Uterus (tissue), 3 donors: ENCODE measurements at regions not wholly inside any gene's neighbourhood (a gene's known extent, or its start where the extent isn't known, plus 50 kb on each side); places are given as distances from the start of the nearest gene placed in this dataset.

Experiments used
- DNase-seq, 2 donors: peaks; one replicate each; pipeline ENCODE4 v3.0.0-alpha.2; 2019 to 2020
- H3K27ac ChIP-seq, 2 donors: fragments of 200-600 bp; sonication (generic); 1 replicate in 1 of 2; 2 replicates in 1 of 2; pipeline ENCODE4 v1.5.1; 2016 to 2018
- H3K27me3 ChIP-seq, 2 donors: fragments of 200-600 bp; sonication (generic); one replicate each; pipeline ENCODE4 v1.5.1; 2018 to 2019; ENCODE audit warnings: control low read depth in 1 of 2
- H3K36me3 ChIP-seq, 2 donors: fragments of 200-600 bp; sonication (generic); one replicate each; pipeline ENCODE4 v1.5.1; 2019; ENCODE audit warnings: control low read depth in 1 of 2
- H3K4me1 ChIP-seq, 2 donors: fragments of 200-600 bp; sonication (generic); one replicate each; pipeline ENCODE4 v1.5.1; 2018 to 2019; ENCODE audit warnings: control low read depth in 1 of 2
- H3K4me3 ChIP-seq, 2 donors: fragments of 200-600 bp; sonication (generic); 1 replicate in 1 of 2; 2 replicates in 1 of 2; pipeline ENCODE4 v1.5.1; 2018 to 2019; ENCODE audit warnings: mild to moderate bottlenecking in 1 of 2
- H3K9me3 ChIP-seq, 2 donors: fragments of 200-600 bp; sonication (generic); one replicate each; pipeline ENCODE4 v1.5.1; 2019; ENCODE audit warnings: control low read depth in 1 of 2
- POLR2A ChIP-seq, 2 donors: fragments of 450-650 bp; IDR thresholded peaks; one replicate each; pipeline ENCODE4 v1.6.1; 2016; ENCODE audit warnings: antibody characterized with exemption in 2 of 2, mild to moderate bottlenecking in 1 of 2, moderate library complexity in 1 of 2
- intact Hi-C: fragments of 100-400 bp; cut with DNase I; formaldehyde crosslinking; loops from one replicate; pipeline ENCODE4 v1.15.1; 2023; ENCODE audit warnings: low total_unique reads
- TF ChIP-seq, protein P1 (sequence below), 4 experiments: fragments of 200-600 bp in 2 of 4; fragments of 450-650 bp in 2 of 4; sonication (generic) in 2 of 4; IDR thresholded peaks; one replicate each; pipeline ENCODE4 v1.5.1; 2016 to 2019; ENCODE audit warnings: antibody characterized with exemption in 4 of 4, mild to moderate bottlenecking in 2 of 4, moderate library complexity in 1 of 4
- donor health status: DM: yes; HTN: yes; CAD: no.

- no peak overlapping the region for H3K4me3 ChIP-seq
- DNase-seq = no peak
- TF ChIP-seq, protein P1, sequence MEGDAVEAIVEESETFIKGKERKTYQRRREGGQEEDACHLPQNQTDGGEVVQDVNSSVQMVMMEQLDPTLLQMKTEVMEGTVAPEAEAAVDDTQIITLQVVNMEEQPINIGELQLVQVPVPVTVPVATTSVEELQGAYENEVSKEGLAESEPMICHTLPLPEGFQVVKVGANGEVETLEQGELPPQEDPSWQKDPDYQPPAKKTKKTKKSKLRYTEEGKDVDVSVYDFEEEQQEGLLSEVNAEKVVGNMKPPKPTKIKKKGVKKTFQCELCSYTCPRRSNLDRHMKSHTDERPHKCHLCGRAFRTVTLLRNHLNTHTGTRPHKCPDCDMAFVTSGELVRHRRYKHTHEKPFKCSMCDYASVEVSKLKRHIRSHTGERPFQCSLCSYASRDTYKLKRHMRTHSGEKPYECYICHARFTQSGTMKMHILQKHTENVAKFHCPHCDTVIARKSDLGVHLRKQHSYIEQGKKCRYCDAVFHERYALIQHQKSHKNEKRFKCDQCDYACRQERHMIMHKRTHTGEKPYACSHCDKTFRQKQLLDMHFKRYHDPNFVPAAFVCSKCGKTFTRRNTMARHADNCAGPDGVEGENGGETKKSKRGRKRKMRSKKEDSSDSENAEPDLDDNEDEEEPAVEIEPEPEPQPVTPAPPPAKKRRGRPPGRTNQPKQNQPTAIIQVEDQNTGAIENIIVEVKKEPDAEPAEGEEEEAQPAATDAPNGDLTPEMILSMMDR (IDR thresholded peaks at IDR 0.05) = no peak
- TF ChIP-seq POLR2A (IDR thresholded peaks at IDR 0.05) = no peak
- no peaks in the 10 kb centered on the region for H3K27me3 ChIP-seq
- intact Hi-C loops = no loop called here
- no peak overlapping the region for H3K27ac ChIP-seq
- no peaks in the 10 kb centered on the region for H3K36me3 ChIP-seq
- H3K4me1 ChIP-seq = no peaks in the 10 kb centered on the region
- no peaks in the 10 kb centered on the region for H3K9me3 ChIP-seq
Measured at GRCh38 chr21:20545454-20545853, 452.8 kb upstream of the NCAM2 start.

DNA sequence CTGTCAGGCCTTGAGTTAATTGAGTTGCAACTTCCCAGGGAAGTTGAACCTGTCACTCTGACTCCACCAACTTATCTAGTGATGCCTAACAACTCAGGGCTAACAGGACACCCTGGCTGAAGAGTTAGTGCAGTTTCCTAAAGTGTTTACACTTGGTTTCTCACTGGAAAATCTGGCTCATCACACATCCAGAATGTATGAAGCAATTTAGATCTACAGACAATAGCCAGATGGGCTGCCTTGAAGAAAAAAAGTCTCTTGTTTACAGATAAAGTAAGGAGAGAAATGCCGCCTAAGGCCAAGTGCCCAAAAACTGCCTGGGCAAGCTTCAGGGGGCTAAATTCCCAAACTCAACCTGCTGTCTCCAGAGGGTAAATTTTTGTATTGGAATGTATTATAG, 446.3 kb upstream of the NCAM2 start:
- intact Hi-C loops = no loop called here
- Histone ChIP-seq H3K27ac (no peak overlapping the region), H3K27me3 (no peaks in the 10 kb centered on the region), H3K9me3 (no peaks in the 10 kb centered on the region), H3K4me1 (no peaks in the 10 kb centered on the region), H3K4me3 (no peak overlapping the region), H3K36me3 (no peaks in the 10 kb centered on the region)
- DNase-seq = no peak
- no peak for TF ChIP-seq POLR2A (IDR thresholded peaks at IDR 0.05)
- TF ChIP-seq, protein P1 (IDR thresholded peaks at IDR 0.05) = no peak

GRCh38 chr21:20554785-20555184, 443.4 kb upstream of the NCAM2 start:
- H3K27ac ChIP-seq = no peak overlapping the region

GRCh38 chr21:20570824-20571232, 427.4 kb upstream of the NCAM2 start:
- Histone ChIP-seq H3K27ac (no peak overlapping the region), H3K36me3 (no peaks in the 10 kb centered on the region), H3K4me3 (no peak overlapping the region), H3K4me1 (no peaks in the 10 kb centered on the region), H3K9me3 (peaks cover 0 to 3% of the 10 kb centered on the region in 2 donors), H3K27me3 (no peaks in the 10 kb centered on the region)
- intact Hi-C loops = no loop called here
- DNase-seq = no peak
- TF ChIP-seq POLR2A (IDR thresholded peaks at IDR 0.05) = no peak
- TF ChIP-seq, protein P1 (IDR thresholded peaks at IDR 0.05) = no peak

More at GRCh38 chr21:20554785-20555184, 443.4 kb upstream of the NCAM2 start:
- Histone ChIP-seq H3K4me3 (no peak overlapping the region), H3K27me3 (no peaks in the 10 kb centered on the region), H3K36me3 (no peaks in the 10 kb centered on the region), H3K9me3 (no peaks in the 10 kb centered on the region), H3K4me1 (no peaks in the 10 kb centered on the region)
- no peak for DNase-seq
- TF ChIP-seq, protein P1 (IDR thresholded peaks at IDR 0.05) = no peak
- no peak for TF ChIP-seq POLR2A (IDR thresholded peaks at IDR 0.05)
- intact Hi-C loops = no loop called here

- Histone ChIP-seq H3K27ac (no peak overlapping the region), H3K9me3 (peaks cover 0 to 3% of the 10 kb centered on the region in 2 donors), H3K4me1 (no peaks in the 10 kb centered on the region), H3K36me3 (no peaks in the 10 kb centered on the region), H3K27me3 (no peaks in the 10 kb centered on the region), H3K4me3 (no peak overlapping the region)
- DNase-seq = no peak
- TF ChIP-seq, protein P1 (IDR thresholded peaks at IDR 0.05) = no peak
- intact Hi-C loops = no loop called here
Measured at GRCh38 chr21:20572582-20572981, 425.6 kb upstream of the NCAM2 start.
